ENCODE measurements at regions not wholly inside any gene's neighbourhood (a gene's known extent, or its start where the extent isn't known, plus 50 kb on each side); places are given as distances from the start of the nearest gene placed in this dataset.

DNA sequence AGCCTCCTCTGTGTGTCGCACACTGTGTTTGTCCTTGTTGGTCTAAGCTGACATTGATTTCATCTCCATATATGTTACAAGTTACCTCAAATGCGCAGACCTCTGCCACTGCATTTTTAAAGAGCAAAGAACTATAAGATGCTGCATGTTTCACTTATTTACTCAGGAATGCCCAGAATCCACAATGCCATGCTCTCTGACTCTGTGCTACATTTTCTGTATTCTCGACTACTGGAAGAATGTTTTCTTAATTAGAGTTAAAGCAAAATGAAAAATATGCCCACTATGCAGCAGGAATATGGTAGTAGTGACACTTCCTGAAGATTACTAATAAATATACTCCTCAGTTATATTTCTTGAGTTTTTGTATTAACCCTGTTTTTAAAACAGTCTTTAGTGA lies 296.4 kb downstream of the HACE1 start:
- 90% methylated on average over 3 of the region's 3 CpGs; no CpG with 5 or more reads in 1 of the 2 experiments for WGBS, 2 experiments (ENCODE audit: extremely low coverage in 1 of 2, insufficient coverage in 1 of 2, insufficient read length in 1 of 2, insufficient replicate concordance in 2 of 2, low coverage in 1 of 2, low lambda C conversion rate in 2 of 2, missing lambda C conversion rate in 1 of 2)
- Histone ChIP-seq H3K4me3 (ENCODE audit: extremely low read depth in 1 of 4, insufficient read depth in 2 of 4, low read depth in 3 of 4, low read length in 4 of 4) (no peak overlapping the region), H3K9me3 (ENCODE audit: insufficient read depth in 2 of 2, low read depth in 1 of 2, low read length in 1 of 2) (no peaks in the 10 kb centered on the region), H2BK5ac (ENCODE audit: low read depth, low read length) (no peak overlapping the region), H2BK120ac (replicated peaks; ENCODE audit: low read depth, low read length) (no peak overlapping the region), H3K23me2 (ENCODE audit: low read depth, low read length) (no peaks in the 10 kb centered on the region), H3K14ac (ENCODE audit: insufficient read length) (no peak overlapping the region), H3K27ac (ENCODE audit: low read depth, low read length) (no peak overlapping the region), H3K27me3 (replicated peaks in 1 of 4; ENCODE audit: control insufficient read depth in 3 of 4, extremely low read depth in 1 of 4, insufficient read depth in 3 of 4, low read length in 3 of 4) (no peaks in the 10 kb centered on the region), H3K4me1 (replicated peaks in 1 of 4; ENCODE audit: control insufficient read depth in 3 of 4, insufficient read depth in 4 of 4, low read length in 3 of 4) (no peaks in the 10 kb centered on the region), H3K23ac (ENCODE audit: insufficient read length) (no peak overlapping the region), H3K18ac (ENCODE audit: extremely low read depth, low read length) (no peak overlapping the region), H2AK5ac (ENCODE audit: low read depth, low read length) (no peak overlapping the region), H4K5ac (ENCODE audit: insufficient read length, low read depth, low read length) (no peak overlapping the region), H4K20me1 (replicated peaks in 1 of 2; ENCODE audit: control insufficient read depth in 1 of 2, insufficient read depth in 2 of 2, low read length in 2 of 2) (no peaks in the 10 kb centered on the region), H3K36me3 (ENCODE audit: control insufficient read depth in 2 of 4, insufficient read depth in 4 of 4, low read length in 3 of 4) (no peaks in the 10 kb centered on the region; a peak in 1 of 8 replicates), H3K79me1 (ENCODE audit: low read depth, low read length) (no peaks in the 10 kb centered on the region), H3K79me2 (ENCODE audit: control insufficient read depth in 1 of 2, insufficient read depth in 2 of 2, low read length in 2 of 2) (no peaks in the 10 kb centered on the region), H3K4me2 (ENCODE audit: insufficient read depth in 1 of 2, low read depth in 2 of 2, low read length in 2 of 2) (no peak overlapping the region), H3K56ac (replicated peaks; ENCODE audit: insufficient read length, low read depth, low read length) (no peak overlapping the region), H3K9ac (replicated peaks in 1 of 4; ENCODE audit: extremely low read depth in 1 of 4, low read depth in 3 of 4, low read length in 3 of 4) (no peak overlapping the region), H2BK15ac (ENCODE audit: low read length) (no peak overlapping the region), H2BK12ac (ENCODE audit: low read depth, low read length) (no peak overlapping the region), H4K8ac (ENCODE audit: extremely low read depth, insufficient read depth, low read length) (no peak overlapping the region), H2AFZ (ENCODE audit: low read length) (no peak overlapping the region), H3K4ac (replicated peaks; ENCODE audit: insufficient read length, low read depth, low read length) (no peak overlapping the region), H4K91ac (replicated peaks; ENCODE audit: insufficient read length, low read length) (no peak overlapping the region), H2BK20ac (ENCODE audit: low read length) (no peak overlapping the region)
- DNase-seq (ENCODE audit: low read depth in 1 of 2, low spot score in 2 of 2) (no peak), FAIRE-seq (no peak)
- TF ChIP-seq BACH1 (IDR thresholded peaks at IDR 0.05; ENCODE audit: low read length), result no peak
- TF ChIP-seq, protein P1, sequence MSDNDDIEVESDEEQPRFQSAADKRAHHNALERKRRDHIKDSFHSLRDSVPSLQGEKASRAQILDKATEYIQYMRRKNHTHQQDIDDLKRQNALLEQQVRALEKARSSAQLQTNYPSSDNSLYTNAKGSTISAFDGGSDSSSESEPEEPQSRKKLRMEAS (IDR thresholded peaks at IDR 0.05), result no peak
- no peak for TF ChIP-seq PHF8 (conservative IDR thresholded peaks at IDR 0.05; ENCODE audit: low read depth, low read length)
- TF ChIP-seq EGR1 (IDR thresholded peaks at IDR 0.05; ENCODE audit: borderline replicate concordance, low read depth, low read length), result no peak
- TF ChIP-seq, protein P2, sequence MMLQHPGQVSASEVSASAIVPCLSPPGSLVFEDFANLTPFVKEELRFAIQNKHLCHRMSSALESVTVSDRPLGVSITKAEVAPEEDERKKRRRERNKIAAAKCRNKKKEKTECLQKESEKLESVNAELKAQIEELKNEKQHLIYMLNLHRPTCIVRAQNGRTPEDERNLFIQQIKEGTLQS (IDR thresholded peaks at IDR 0.05; ENCODE audit: insufficient read depth, low read depth, low read length), result no peak
- TF ChIP-seq EZH2 (IDR thresholded peaks at IDR 0.05; ENCODE audit: low read depth, low read length, severe bottlenecking), result no peak
- no peak for TF ChIP-seq SIN3A (conservative IDR thresholded peaks at IDR 0.05 in 1 of 2, IDR thresholded peaks at IDR 0.05 in 1 of 2; ENCODE audit: low read depth in 1 of 2, low read length in 2 of 2)
- ChIA-PET CTCF (ENCODE audit: partially characterized antibody) (interaction anchor here (0.6 kb wide), 1 partner anchor 345 kb away, joined by 3 read pairs; no protein-coding TSS in a partner anchor), POLR2A (ENCODE audit: partially characterized antibody) (no interaction called here)

All from H1 (cell line).